Fibroblast of pulmonary artery (primary cell): ENCODE measurements at regions not wholly inside any gene's neighbourhood (a gene's known extent, or its start where the extent isn't known, plus 50 kb on each side); places are given as distances from the start of the nearest gene placed in this dataset.

ENCODE experiments used
- DNase-seq: peaks from one replicate; pipeline ENCODE4 v3.0.0-alpha.2; 2010; ENCODE audit warnings: low read depth
- H3K4me3 ChIP-seq: replicated peaks from 2 replicates; pipeline ENCODE4 v1.5.1; 2011; ENCODE audit warnings: low read depth, mild to moderate bottlenecking, control low read depth, low read length, moderate library complexity
- TF ChIP-seq, protein P1 (sequence below): IDR thresholded peaks from 2 replicates; pipeline ENCODE4 v1.5.1; 2011; ENCODE audit warnings: mild to moderate bottlenecking, control low read depth, low read length, inconsistent platforms; ENCODE audit errors: missing control alignments

DNA sequence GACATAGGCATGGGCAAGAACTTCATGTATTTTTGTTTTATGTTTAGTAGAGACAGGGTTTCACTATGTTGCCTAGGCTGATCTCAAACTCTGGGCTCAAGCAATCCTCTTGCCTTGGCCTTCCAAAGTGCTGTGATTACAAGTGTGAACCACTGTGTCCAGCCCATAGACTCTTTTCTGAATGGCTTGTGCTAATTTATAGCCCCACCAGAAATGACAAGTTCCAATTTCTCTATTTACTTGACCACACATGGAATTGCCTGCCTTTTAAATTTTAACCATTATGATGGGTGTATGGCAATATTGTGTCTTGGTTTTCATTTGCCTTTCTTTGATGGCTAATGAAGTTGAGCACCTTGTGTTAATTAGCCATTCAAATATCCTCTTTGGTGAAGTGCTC lies 85.8 kb upstream of the NECTIN1 start:
- TF ChIP-seq, protein P1, sequence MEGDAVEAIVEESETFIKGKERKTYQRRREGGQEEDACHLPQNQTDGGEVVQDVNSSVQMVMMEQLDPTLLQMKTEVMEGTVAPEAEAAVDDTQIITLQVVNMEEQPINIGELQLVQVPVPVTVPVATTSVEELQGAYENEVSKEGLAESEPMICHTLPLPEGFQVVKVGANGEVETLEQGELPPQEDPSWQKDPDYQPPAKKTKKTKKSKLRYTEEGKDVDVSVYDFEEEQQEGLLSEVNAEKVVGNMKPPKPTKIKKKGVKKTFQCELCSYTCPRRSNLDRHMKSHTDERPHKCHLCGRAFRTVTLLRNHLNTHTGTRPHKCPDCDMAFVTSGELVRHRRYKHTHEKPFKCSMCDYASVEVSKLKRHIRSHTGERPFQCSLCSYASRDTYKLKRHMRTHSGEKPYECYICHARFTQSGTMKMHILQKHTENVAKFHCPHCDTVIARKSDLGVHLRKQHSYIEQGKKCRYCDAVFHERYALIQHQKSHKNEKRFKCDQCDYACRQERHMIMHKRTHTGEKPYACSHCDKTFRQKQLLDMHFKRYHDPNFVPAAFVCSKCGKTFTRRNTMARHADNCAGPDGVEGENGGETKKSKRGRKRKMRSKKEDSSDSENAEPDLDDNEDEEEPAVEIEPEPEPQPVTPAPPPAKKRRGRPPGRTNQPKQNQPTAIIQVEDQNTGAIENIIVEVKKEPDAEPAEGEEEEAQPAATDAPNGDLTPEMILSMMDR = no peak
- H3K4me3 ChIP-seq = no peak overlapping the region
- DNase-seq = no peak

DNA sequence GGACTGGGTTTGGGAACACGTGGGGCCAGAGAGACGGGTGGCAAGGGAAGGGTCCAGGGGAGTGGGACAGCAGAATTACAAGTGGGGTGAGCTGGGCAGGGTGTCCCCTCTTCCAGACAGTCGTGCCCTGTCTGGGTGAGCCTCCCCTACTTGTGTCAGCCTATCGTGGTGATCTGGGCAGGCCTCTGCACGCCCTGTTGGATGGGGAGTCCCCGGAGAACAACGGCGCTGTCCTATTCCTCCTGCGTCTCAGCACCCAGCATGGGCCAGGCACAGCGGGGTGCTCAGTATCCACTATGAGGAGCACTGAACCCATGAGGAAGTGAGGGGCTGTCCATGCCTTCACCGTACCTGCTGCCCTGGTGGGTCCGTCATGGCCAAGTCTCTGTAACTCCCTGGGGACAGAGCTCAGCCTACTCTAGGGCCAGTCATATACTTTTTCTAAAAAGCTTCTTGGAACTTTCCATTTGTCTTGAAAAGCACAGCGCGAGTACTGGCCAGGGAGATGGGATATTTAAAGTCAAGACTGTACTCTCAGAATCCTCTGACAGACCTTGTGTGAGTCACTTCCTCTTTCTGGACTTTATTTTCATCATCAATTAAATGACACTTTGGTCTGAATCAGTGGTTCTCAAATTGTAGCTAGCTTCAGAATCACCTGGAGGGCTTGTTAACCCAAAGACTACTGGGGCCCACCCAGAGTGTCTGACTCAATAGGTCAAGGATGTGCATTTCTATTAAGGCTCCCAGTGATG lies 81.7 kb upstream of the NECTIN1 start:
- DNase-seq = no peak
- H3K4me3 ChIP-seq = no peak overlapping the region
- TF ChIP-seq, protein P1 = no peak

DNA sequence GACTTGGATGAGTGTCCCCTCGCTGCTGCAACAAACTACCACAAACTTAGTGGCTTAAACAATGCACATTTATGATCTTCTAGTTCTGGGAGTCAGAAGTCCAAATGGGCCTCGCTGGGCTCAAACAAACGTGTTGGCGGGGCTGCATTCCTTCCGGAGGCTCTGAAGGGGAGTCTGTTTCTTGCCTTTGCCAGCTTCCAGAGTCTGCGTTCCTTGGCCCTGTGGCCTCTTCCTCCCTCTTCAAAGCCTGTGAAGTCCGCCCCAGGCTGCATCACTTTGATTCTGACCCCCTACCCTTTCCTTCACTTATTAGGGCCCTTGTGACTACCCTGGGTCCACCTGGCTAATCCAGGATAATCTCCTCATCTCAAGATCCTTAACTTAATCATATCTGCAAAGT lies 80.3 kb upstream of the NECTIN1 start:
- TF ChIP-seq, protein P1 = no peak
- no peak overlapping the region for H3K4me3 ChIP-seq
- no peak for DNase-seq

DNA sequence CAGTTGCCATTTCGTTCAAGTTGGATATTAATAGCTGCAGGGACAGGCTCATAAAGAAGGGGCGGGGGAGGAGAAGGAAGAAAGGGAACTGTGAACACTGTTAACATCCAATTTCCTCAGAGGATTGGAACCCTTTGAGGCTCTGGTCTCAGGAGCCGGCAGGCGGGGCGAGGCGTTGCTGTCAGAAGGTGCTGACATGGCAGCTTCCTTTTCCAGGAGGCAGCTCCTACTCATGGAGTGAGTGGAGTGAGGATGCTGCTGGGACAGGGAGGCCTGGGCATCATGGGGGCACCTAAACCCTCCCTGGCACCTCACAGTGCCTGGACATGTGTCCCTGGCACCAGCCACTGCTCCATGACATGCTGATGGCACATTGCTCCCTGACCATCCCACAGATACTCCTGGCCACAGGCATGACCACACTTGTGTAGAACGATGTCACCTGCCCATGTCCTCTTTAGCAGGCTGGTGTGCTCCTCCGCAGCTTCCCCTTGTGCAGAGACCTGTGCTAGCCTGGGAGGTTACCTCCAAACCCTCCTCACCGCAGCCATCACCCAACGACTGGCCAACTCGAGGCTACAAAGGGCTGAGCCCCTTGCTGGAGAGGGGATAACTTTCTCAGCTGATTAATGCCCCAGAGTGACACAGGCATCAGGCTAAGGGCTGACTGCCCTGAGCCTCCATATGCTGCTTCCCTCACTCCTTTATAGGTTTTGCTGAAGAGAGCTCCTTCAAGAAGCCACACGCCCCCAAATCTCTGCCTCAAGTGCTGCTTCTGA lies 79.6 kb upstream of the NECTIN1 start:
- DNase-seq = no peak

DNA sequence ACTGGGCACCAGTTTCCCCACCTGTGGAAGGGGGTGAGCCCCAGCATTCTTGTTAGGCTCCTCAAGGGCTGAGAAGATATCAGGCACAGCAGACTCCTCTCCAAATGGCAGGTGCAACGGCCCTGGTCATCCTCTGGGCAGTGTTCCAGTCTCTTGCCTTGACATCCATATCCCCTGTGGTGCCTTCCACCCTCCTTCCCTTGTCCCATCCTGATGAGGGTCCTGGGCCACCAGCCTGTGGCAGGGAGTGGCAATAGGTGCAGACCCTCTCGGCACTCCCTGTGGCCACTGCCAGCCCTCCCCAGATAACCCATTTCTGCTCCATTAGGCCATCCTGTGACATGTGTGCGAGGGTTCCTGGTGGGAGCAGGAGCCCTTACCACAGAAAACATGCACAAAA lies 78.8 kb upstream of the NECTIN1 start:
- DNase-seq = no peak
- no peak overlapping the region for H3K4me3 ChIP-seq
- TF ChIP-seq, protein P1 = no peak

More for the DNA sequence above, 79.6 kb upstream of the NECTIN1 start:
- no peak overlapping the region for H3K4me3 ChIP-seq
- TF ChIP-seq, protein P1 = no peak

DNA sequence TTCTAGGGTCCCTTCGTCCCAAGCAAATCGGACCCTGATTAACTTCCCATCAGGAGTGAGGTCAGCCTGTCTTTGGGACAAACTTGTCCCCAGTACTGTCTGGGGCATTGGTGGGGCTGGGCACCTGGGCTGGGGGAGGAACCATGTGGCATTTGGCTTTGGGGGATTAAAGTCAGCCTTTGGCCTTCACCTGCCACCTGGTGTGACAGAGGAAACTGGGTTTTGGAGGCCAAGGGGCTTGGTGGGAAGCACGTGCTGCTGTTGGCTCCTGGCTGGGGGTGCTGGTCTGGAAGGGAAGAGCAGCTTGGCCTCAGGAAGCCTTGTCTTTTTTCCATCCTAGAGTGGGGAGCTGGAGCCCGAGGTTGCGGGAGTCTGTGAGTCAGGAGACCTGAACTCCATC lies 78.4 kb upstream of the NECTIN1 start:
- TF ChIP-seq, protein P1 = no peak

More for the DNA sequence above, 78.4 kb upstream of the NECTIN1 start:
- no peak overlapping the region for H3K4me3 ChIP-seq
- no peak for DNase-seq
